IMR-90 (cell line): ENCODE measurements at regions not wholly inside any gene's neighbourhood (a gene's known extent, or its start where the extent isn't known, plus 50 kb on each side); places are given as distances from the start of the nearest gene placed in this dataset.

Experiments
- ATAC-seq: fragments of 200-7000 bp; cut with Tn5 transposase; 2 replicates; pipeline ENCODE4 v1.9.1; 2020; ENCODE audit warnings: low read depth, mild to moderate bottlenecking, moderate library complexity
- BruUV-seq: library from RNA; stranded (reverse); fragments of 400-500 nt; replicated peaks from 2 replicates; lab custom pipeline; 2021; lab: Mats Ljungman, UMichigan
- CTCF ChIA-PET: fragments of 300-600 bp; formaldehyde crosslinking; extraction: SDS; loops from one replicate; lab custom pipeline; 2021; ENCODE audit warnings: antibody characterized with exemption; lab: Yijun Ruan, JAX
- POLR2A ChIA-PET: fragments of 300-600 bp; sonication (Branson Sonifier 250); formaldehyde crosslinking; loops from one replicate; lab custom pipeline; 2022; ENCODE audit warnings: antibody characterized with exemption; ENCODE audit not compliant: unreplicated experiment; lab: Charles Lee
- DNase-seq: peaks from one replicate; pipeline ENCODE4 v3.0.0; 2013
- H2AFZ ChIP-seq: replicated peaks from 2 replicates; pipeline ENCODE3; 2013; ENCODE audit warnings: low read length, mild to moderate bottlenecking; ENCODE audit not compliant: poor library complexity
- H2AK5ac ChIP-seq: 2 replicates; pipeline ENCODE4 v1.6.1; 2013; ENCODE audit warnings: low read depth, low read length, inconsistent platforms
- H2AK9ac ChIP-seq: replicated peaks from 2 replicates; pipeline ENCODE3; 2013; ENCODE audit warnings: mild to moderate bottlenecking, low read depth, low read length, moderate library complexity; ENCODE audit not compliant: poor library complexity
- H2BK120ac ChIP-seq: 2 replicates; pipeline ENCODE4 v1.6.1; 2013; ENCODE audit warnings: low read depth, low read length, inconsistent platforms
- H2BK15ac ChIP-seq: 3 replicates; pipeline ENCODE4 v1.6.1; 2013; ENCODE audit warnings: low read depth, low read length, inconsistent platforms
- H2BK20ac ChIP-seq: 2 replicates; pipeline ENCODE4 v1.6.1; 2013; ENCODE audit warnings: low read depth, mild to moderate bottlenecking, inconsistent platforms, low read length, moderate library complexity
- H2BK5ac ChIP-seq: 2 replicates; pipeline ENCODE4 v1.6.1; 2013; ENCODE audit warnings: mild to moderate bottlenecking, low read depth, low read length, inconsistent platforms; ENCODE audit not compliant: poor library complexity, severe bottlenecking
- H3K14ac ChIP-seq: replicated peaks from 2 replicates; pipeline ENCODE4 v1.6.1; 2013; ENCODE audit warnings: low read depth, low read length, inconsistent platforms
- H3K18ac ChIP-seq: 2 replicates; pipeline ENCODE4 v1.6.1; 2013; ENCODE audit warnings: low read depth, low read length, control low read depth
- H3K23ac ChIP-seq: 2 replicates; pipeline ENCODE4 v1.6.1; 2013; ENCODE audit warnings: low read depth, low read length, inconsistent platforms
- H3K27ac ChIP-seq: 2 replicates; pipeline ENCODE4 v1.5.1; 2013; ENCODE audit warnings: mild to moderate bottlenecking, control low read depth, low read length; ENCODE audit not compliant: insufficient read depth
- H3K27me3 ChIP-seq: 2 replicates; pipeline ENCODE4 v1.6.1; 2013; ENCODE audit warnings: low read length; ENCODE audit not compliant: control insufficient read depth, insufficient read depth
- H3K36me3 ChIP-seq: 2 replicates; pipeline ENCODE4 v1.6.1; 2013; ENCODE audit warnings: low read length, mixed read lengths; ENCODE audit not compliant: control insufficient read depth, insufficient read depth
- H3K4ac ChIP-seq: 2 replicates; pipeline ENCODE4 v1.6.1; 2013; ENCODE audit warnings: low read depth, low read length, inconsistent platforms
- H3K4me1 ChIP-seq: 2 replicates; pipeline ENCODE4 v1.6.1; 2013; ENCODE audit warnings: low read length, mixed read lengths; ENCODE audit not compliant: control insufficient read depth, insufficient read depth
- H3K4me2 ChIP-seq: 2 replicates; pipeline ENCODE4 v1.6.1; 2013; ENCODE audit warnings: low read depth, mild to moderate bottlenecking, control low read depth, low read length, moderate library complexity
- H3K4me3 ChIP-seq: 2 replicates; pipeline ENCODE4 v1.5.1; 2013; ENCODE audit warnings: low read depth, mild to moderate bottlenecking, control low read depth, low read length, moderate library complexity; ENCODE audit not compliant: insufficient read depth
- H3K56ac ChIP-seq: 2 replicates; pipeline ENCODE4 v1.6.1; 2013; ENCODE audit warnings: low read length, inconsistent platforms; ENCODE audit not compliant: insufficient read depth; ENCODE audit errors: extremely low read depth
- H3K79me1 ChIP-seq, 2 experiments: 2 replicates each; pipeline ENCODE4 v1.6.1; 2013; ENCODE audit warnings: low read length in 2 of 2, inconsistent platforms in 1 of 2, low read depth in 1 of 2
- H3K9ac ChIP-seq: 2 replicates; pipeline ENCODE4 v1.6.1; 2013; ENCODE audit warnings: low read depth, low read length, control low read depth
- H3K9me1 ChIP-seq: 2 replicates; pipeline ENCODE4 v1.6.1; 2013; ENCODE audit warnings: low read length, inconsistent platforms; ENCODE audit not compliant: insufficient read depth
- H3K9me3 ChIP-seq: 2 replicates; pipeline ENCODE4 v1.6.1; 2013; ENCODE audit warnings: low read length; ENCODE audit not compliant: control insufficient read depth, insufficient read depth
- H4K20me1 ChIP-seq: 2 replicates; pipeline ENCODE4 v1.6.1; 2013; ENCODE audit warnings: low read length, inconsistent platforms; ENCODE audit not compliant: insufficient read depth
- H4K5ac ChIP-seq: 2 replicates; pipeline ENCODE4 v1.6.1; 2013; ENCODE audit warnings: mild to moderate bottlenecking, low read depth, low read length, control low read depth
- H4K8ac ChIP-seq, 2 experiments: 2 replicates each; pipeline ENCODE4 v1.6.1; 2013; ENCODE audit warnings: low read depth in 2 of 2, low read length in 2 of 2, control low read depth in 1 of 2, inconsistent platforms in 1 of 2
- H4K91ac ChIP-seq: 2 replicates; pipeline ENCODE4 v1.6.1; 2013; ENCODE audit warnings: low read depth, low read length, inconsistent platforms; ENCODE audit not compliant: insufficient read depth
- BHLHE40 ChIP-seq: fragments of 150-350 bp; IDR thresholded peaks from 2 replicates; pipeline ENCODE4 v1.6.1; 2016; ENCODE audit warnings: mild to moderate bottlenecking, low read depth, low read length
- CEBPB ChIP-seq: IDR thresholded peaks from 2 replicates; pipeline ENCODE4 v1.6.1; 2012; ENCODE audit warnings: low read depth, low read length, improper control_type of control experiment
- CHD1 ChIP-seq: IDR thresholded peaks from 2 replicates; pipeline ENCODE4 v1.6.1; 2012; ENCODE audit warnings: low read depth, low read length, improper control_type of control experiment
- CTCF ChIP-seq: conservative IDR thresholded peaks from 2 replicates; pipeline ENCODE4 v1.5.1; 2012; ENCODE audit warnings: mild to moderate bottlenecking, low read depth, low read length, improper control_type of control experiment
- FOS ChIP-seq: fragments of 150-350 bp; IDR thresholded peaks from 2 replicates; pipeline ENCODE4 v1.6.1; 2016; ENCODE audit warnings: low read depth, low read length
- MAFK ChIP-seq: IDR thresholded peaks from 2 replicates; pipeline ENCODE4 v1.6.1; 2012; ENCODE audit warnings: low read depth, low read length, improper control_type of control experiment
- MAZ ChIP-seq: IDR thresholded peaks from 2 replicates; pipeline ENCODE4 v1.6.1; 2012; ENCODE audit warnings: low read depth, mild to moderate bottlenecking, low read length, improper control_type of control experiment, moderate library complexity, borderline replicate concordance
- MXI1 ChIP-seq: IDR thresholded peaks from 2 replicates; pipeline ENCODE4 v1.6.1; 2012; ENCODE audit warnings: low read depth, mild to moderate bottlenecking, low read length, moderate library complexity, borderline replicate concordance
- NFE2L2 ChIP-seq: fragments of 150-350 bp; IDR thresholded peaks from 2 replicates; pipeline ENCODE4 v1.6.1; 2016; ENCODE audit warnings: low read depth, mild to moderate bottlenecking, low read length
- POLR2A ChIP-seq: IDR thresholded peaks from 2 replicates; pipeline ENCODE4 v1.6.1; 2012; ENCODE audit warnings: mild to moderate bottlenecking, low read depth, low read length
- RAD21 ChIP-seq: IDR thresholded peaks from 2 replicates; pipeline ENCODE4 v1.6.1; 2012; ENCODE audit warnings: low read length, improper control_type of control experiment
- RCOR1 ChIP-seq: IDR thresholded peaks from 2 replicates; pipeline ENCODE4 v1.6.1; 2012; ENCODE audit warnings: mild to moderate bottlenecking, low read length, improper control_type of control experiment; ENCODE audit not compliant: insufficient replicate concordance
- SMC3 ChIP-seq: fragments of 150-350 bp; IDR thresholded peaks from 2 replicates; pipeline ENCODE4 v1.6.1; 2016; ENCODE audit warnings: low read depth, mild to moderate bottlenecking, antibody characterized with exemption, low read length, moderate library complexity
- WGBS, 2 experiments: methylation state at CpG; one replicate each; pipeline versions ENCODE4 v1.1.5 to v1.1.7; 2013; ENCODE audit warnings: missing lambda C conversion rate in 2 of 2; ENCODE audit not compliant: insufficient read length in 1 of 2; ENCODE audit errors: extremely low coverage in 2 of 2; 5-methylcytosine and 5-hydroxymethylcytosine counted together
- dilution Hi-C: fragments of 300-500 bp; cut with HindIII; formaldehyde crosslinking; loops from one replicate; pipeline ENCODE4 v1.14.3; 2018; ENCODE audit warnings: low sequenced_read_pairs; ENCODE audit not compliant: unreplicated experiment
- in situ Hi-C: fragments of 300-500 bp; cut with MboI; formaldehyde crosslinking; loops from 3 replicates; pipeline ENCODE4 v1.14.3; 2019; ENCODE audit warnings: low sequenced_read_pairs, inconsistent platforms, mixed read lengths
- intact Hi-C: fragments of 100-400 bp; cut with micrococcal nuclease; formaldehyde crosslinking; loops from 2 replicates; pipeline ENCODE4 v1.10.0; 2022
- TF ChIP-seq, protein P1 (sequence below): fragments of 150-350 bp; IDR thresholded peaks from 2 replicates; pipeline ENCODE4 v1.6.1; 2017; ENCODE audit warnings: mild to moderate bottlenecking, antibody characterized with exemption, low read length, low read depth
- TF ChIP-seq, protein P2 (sequence below): fragments of 150-350 bp; IDR thresholded peaks from 2 replicates; pipeline ENCODE4 v1.6.1; 2016; ENCODE audit warnings: low read depth, mild to moderate bottlenecking, low read length, moderate library complexity, borderline replicate concordance

DNA sequence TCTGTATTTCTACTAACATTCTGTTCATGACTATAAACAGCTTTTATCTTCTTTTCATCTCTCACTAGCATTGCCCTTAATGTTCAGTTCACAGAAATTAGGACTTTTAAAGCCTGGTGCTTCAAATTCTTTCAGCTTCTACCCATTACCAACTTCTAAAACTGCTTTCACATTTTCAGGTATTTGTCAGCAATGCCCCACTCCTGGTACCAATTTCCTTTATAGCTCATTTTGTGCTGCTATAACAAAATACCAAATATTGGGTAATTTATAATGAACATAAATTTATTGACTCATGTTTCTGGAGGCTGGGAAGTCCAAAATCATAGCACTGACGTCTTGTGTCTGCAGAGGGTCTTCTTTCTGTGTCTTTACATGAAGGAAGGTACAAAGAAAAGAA is 753.1 kb upstream of the CCDC54 start:
- H2AK5ac ChIP-seq = no peak overlapping the region
- no peak for TF ChIP-seq CTCF
- no peak for TF ChIP-seq BHLHE40
- no peak for TF ChIP-seq SMC3
- TF ChIP-seq, protein P1, sequence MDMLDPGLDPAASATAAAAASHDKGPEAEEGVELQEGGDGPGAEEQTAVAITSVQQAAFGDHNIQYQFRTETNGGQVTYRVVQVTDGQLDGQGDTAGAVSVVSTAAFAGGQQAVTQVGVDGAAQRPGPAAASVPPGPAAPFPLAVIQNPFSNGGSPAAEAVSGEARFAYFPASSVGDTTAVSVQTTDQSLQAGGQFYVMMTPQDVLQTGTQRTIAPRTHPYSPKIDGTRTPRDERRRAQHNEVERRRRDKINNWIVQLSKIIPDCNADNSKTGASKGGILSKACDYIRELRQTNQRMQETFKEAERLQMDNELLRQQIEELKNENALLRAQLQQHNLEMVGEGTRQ = no peak
- TF ChIP-seq MAFK = no peak
- no peak for TF ChIP-seq CEBPB
- TF ChIP-seq MXI1 = no peak
- no peak for TF ChIP-seq NFE2L2
- no peak for TF ChIP-seq FOS
- TF ChIP-seq RCOR1 = no peak
- no peak for TF ChIP-seq RAD21
- TF ChIP-seq POLR2A = no peak
- TF ChIP-seq CHD1 = no peak
- TF ChIP-seq MAZ = no peak
- TF ChIP-seq, protein P2, sequence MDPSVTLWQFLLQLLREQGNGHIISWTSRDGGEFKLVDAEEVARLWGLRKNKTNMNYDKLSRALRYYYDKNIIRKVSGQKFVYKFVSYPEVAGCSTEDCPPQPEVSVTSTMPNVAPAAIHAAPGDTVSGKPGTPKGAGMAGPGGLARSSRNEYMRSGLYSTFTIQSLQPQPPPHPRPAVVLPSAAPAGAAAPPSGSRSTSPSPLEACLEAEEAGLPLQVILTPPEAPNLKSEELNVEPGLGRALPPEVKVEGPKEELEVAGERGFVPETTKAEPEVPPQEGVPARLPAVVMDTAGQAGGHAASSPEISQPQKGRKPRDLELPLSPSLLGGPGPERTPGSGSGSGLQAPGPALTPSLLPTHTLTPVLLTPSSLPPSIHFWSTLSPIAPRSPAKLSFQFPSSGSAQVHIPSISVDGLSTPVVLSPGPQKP = no peak
- no peaks in the 10 kb centered on the region for H4K20me1 ChIP-seq
- CTCF ChIA-PET = no interaction called here
- no CpG with 5 or more reads among the region's 1 CpG for WGBS, 2 experiments
- no peak overlapping the region for H4K91ac ChIP-seq
- H3K4me1 ChIP-seq = no peaks in the 10 kb centered on the region
- no peak overlapping the region for H3K4me3 ChIP-seq
- no peak overlapping the region for H2BK20ac ChIP-seq
- no peak overlapping the region for H4K5ac ChIP-seq
- H3K27me3 ChIP-seq = no peaks in the 10 kb centered on the region
- no peak overlapping the region for H3K4ac ChIP-seq
- DNase-seq (no peak), ATAC-seq (no peak)
- H2BK5ac ChIP-seq = no peak overlapping the region
- in situ Hi-C loops (no loop called here), dilution Hi-C loops (no loop called here), intact Hi-C loops (no loop called here)
- H2AK9ac ChIP-seq = no peak overlapping the region
- no peaks in the 10 kb centered on the region for H3K79me1 ChIP-seq
- BruUV-seq = no TSS peak
- no peak overlapping the region for H2BK120ac ChIP-seq
- no peak overlapping the region for H2AFZ ChIP-seq
- H3K18ac ChIP-seq = no peak overlapping the region
- no peak overlapping the region for H3K27ac ChIP-seq
- no peak overlapping the region for H3K4me2 ChIP-seq
- POLR2A ChIA-PET = no interaction called here
- H3K9ac ChIP-seq = no peak overlapping the region
- no peak overlapping the region for H3K23ac ChIP-seq
- no peak overlapping the region for H3K56ac ChIP-seq
- H4K8ac ChIP-seq = no peak overlapping the region
- H3K9me3 ChIP-seq = peaks cover 4% of the 10 kb centered on the region
- H3K14ac ChIP-seq = no peak overlapping the region
- H3K9me1 ChIP-seq = no peaks in the 10 kb centered on the region
- no peak overlapping the region for H2BK15ac ChIP-seq
- H3K36me3 ChIP-seq = no peaks in the 10 kb centered on the region
